ENCODE measurements at regions not wholly inside any gene's neighbourhood (a gene's known extent, or its start where the extent isn't known, plus 50 kb on each side); places are given as distances from the start of the nearest gene placed in this dataset.
"Not testable (repeated sequence)": the region's sequence is repeated elsewhere in the genome, so short reads cannot be mapped to it uniquely, and the experiment has no call there.

GRCh38 chr6:118367314-118367713 is 180.8 kb upstream of the PLN start:
- TF ChIP-seq CTCF (conservative IDR thresholded peaks at IDR 0.05; ENCODE audit: low read depth): no peak
- H3K27ac ChIP-seq: no peak overlapping the region
- no peak for DNase-seq (ENCODE audit: low spot score)
- POLR2A ChIA-PET (ENCODE audit: low non-redundant PET): no interaction called here
- CTCF ChIA-PET: interaction anchor here (0.5 to 0.6 kb wide), 2 partner anchors 21 to 22 kb away, joined by 3 read pairs; no protein-coding TSS in a partner anchor

GRCh38 chr6:118370722-118371121 is 177.4 kb upstream of the PLN start:
- H3K27ac ChIP-seq: no peak overlapping the region
- TF ChIP-seq CTCF (conservative IDR thresholded peaks at IDR 0.05; ENCODE audit: low read depth): no peak
- no peak for DNase-seq (ENCODE audit: low spot score)
- CTCF ChIA-PET: no interaction called here
- POLR2A ChIA-PET (ENCODE audit: low non-redundant PET): no interaction called here

- CTCF ChIA-PET: no interaction called here
- DNase-seq (ENCODE audit: low spot score): no peak
- no peak for TF ChIP-seq CTCF (conservative IDR thresholded peaks at IDR 0.05; ENCODE audit: low read depth)
- POLR2A ChIA-PET (ENCODE audit: low non-redundant PET): no interaction called here
- H3K27ac ChIP-seq: no peak overlapping the region
Measured at GRCh38 chr6:118371955-118372354, 176.1 kb upstream of the PLN start.

GRCh38 chr6:118372413-118372812 is 175.7 kb upstream of the PLN start:
- POLR2A ChIA-PET (ENCODE audit: low non-redundant PET): no interaction called here
- no peak for TF ChIP-seq CTCF (conservative IDR thresholded peaks at IDR 0.05; ENCODE audit: low read depth)
- DNase-seq (ENCODE audit: low spot score): no peak
- no peak overlapping the region for H3K27ac ChIP-seq
- CTCF ChIA-PET: no interaction called here

- CTCF ChIA-PET: no interaction called here
- no peak for TF ChIP-seq CTCF (conservative IDR thresholded peaks at IDR 0.05; ENCODE audit: low read depth)
- no peak for DNase-seq (ENCODE audit: low spot score)
- H3K27ac ChIP-seq: no peak overlapping the region
- POLR2A ChIA-PET (ENCODE audit: low non-redundant PET): no interaction called here
Measured at GRCh38 chr6:118377711-118378414, 170.2 kb upstream of the PLN start.

- CTCF ChIA-PET; POLR2A ChIA-PET (ENCODE audit: low non-redundant PET); DNase-seq (ENCODE audit: low spot score); H3K27ac ChIP-seq: not testable (repeated sequence)
Measured at GRCh38 chr6:118380620-118381019, 167.5 kb upstream of the PLN start.

- DNase-seq (ENCODE audit: low spot score): no peak
- POLR2A ChIA-PET (ENCODE audit: low non-redundant PET): no interaction called here
- CTCF ChIA-PET: interaction anchor here (0.6 to 0.7 kb wide), 3 partner anchors 29 to 255 kb away, joined by 3 to 8 read pairs (median 6); no protein-coding TSS in a partner anchor
Measured at GRCh38 chr6:118382126-118382525, 166.0 kb upstream of the PLN start.

More at GRCh38 chr6:118382126-118382525, 166.0 kb upstream of the PLN start:
- TF ChIP-seq CTCF (conservative IDR thresholded peaks at IDR 0.05; ENCODE audit: low read depth): no peak
- H3K27ac ChIP-seq: no peak overlapping the region
